ENCODE measurements at regions not wholly inside any gene's neighbourhood (a gene's known extent, or its start where the extent isn't known, plus 50 kb on each side); places are given as distances from the start of the nearest gene placed in this dataset.

GRCh38 chr11:38711110-38711509, 2113.1 kb upstream of the RAG2 start:
- TF ChIP-seq E2F4 (CRISPR knock-in tag; IDR thresholded peaks at IDR 0.05; ENCODE audit: borderline replicate concordance, low read depth) (no peak), SMAD3 (CRISPR knock-in tag; IDR thresholded peaks at IDR 0.05; ENCODE audit: borderline replicate concordance) (no peak), SP1 (CRISPR knock-in tag; conservative IDR thresholded peaks at IDR 0.05) (no peak), CTCF (IDR thresholded peaks at IDR 0.05) (no peak), AFF4 (CRISPR knock-in tag; IDR thresholded peaks at IDR 0.05; ENCODE audit: borderline replicate concordance) (no peak), TEAD1 (CRISPR knock-in tag; IDR thresholded peaks at IDR 0.05) (no peak), NR1H2 (CRISPR knock-in tag; IDR thresholded peaks at IDR 0.05) (no peak)
- TF ChIP-seq, protein P1, sequence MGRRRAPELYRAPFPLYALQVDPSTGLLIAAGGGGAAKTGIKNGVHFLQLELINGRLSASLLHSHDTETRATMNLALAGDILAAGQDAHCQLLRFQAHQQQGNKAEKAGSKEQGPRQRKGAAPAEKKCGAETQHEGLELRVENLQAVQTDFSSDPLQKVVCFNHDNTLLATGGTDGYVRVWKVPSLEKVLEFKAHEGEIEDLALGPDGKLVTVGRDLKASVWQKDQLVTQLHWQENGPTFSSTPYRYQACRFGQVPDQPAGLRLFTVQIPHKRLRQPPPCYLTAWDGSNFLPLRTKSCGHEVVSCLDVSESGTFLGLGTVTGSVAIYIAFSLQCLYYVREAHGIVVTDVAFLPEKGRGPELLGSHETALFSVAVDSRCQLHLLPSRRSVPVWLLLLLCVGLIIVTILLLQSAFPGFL (CRISPR knock-in tag; IDR thresholded peaks at IDR 0.05; ENCODE audit: borderline replicate concordance): no peak
- TF ChIP-seq, protein P2, sequence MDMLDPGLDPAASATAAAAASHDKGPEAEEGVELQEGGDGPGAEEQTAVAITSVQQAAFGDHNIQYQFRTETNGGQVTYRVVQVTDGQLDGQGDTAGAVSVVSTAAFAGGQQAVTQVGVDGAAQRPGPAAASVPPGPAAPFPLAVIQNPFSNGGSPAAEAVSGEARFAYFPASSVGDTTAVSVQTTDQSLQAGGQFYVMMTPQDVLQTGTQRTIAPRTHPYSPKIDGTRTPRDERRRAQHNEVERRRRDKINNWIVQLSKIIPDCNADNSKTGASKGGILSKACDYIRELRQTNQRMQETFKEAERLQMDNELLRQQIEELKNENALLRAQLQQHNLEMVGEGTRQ (CRISPR knock-in tag; IDR thresholded peaks at IDR 0.05): no peak

Data from WTC11 (cell line).